ENCODE measurements at regions not wholly inside any gene's neighbourhood (a gene's known extent, or its start where the extent isn't known, plus 50 kb on each side); places are given as distances from the start of the nearest gene placed in this dataset.
"Not testable (repeated sequence)": the region's sequence is repeated elsewhere in the genome, so short reads cannot be mapped to it uniquely, and the experiment has no call there.

DNA sequence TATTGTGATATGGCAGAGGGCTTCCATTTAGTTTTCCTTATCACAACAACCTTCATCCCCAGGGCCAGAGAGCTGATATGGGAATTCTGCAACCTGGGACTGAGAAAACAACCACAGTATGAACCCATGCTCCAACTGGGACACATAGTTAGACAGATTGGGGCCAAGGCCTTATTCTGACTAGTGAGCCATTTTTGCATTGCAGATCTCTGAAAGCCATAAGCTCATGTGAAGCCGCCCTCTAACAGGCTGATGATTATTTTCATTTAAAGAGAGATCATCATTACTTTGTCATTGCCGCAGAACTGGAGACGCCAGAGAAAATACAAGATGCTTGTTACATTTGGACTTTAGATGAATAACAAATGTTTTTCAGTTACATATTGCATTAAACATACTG, 791.7 kb upstream of the POM121L12 start:
- no peak for DNase-seq

DNA sequence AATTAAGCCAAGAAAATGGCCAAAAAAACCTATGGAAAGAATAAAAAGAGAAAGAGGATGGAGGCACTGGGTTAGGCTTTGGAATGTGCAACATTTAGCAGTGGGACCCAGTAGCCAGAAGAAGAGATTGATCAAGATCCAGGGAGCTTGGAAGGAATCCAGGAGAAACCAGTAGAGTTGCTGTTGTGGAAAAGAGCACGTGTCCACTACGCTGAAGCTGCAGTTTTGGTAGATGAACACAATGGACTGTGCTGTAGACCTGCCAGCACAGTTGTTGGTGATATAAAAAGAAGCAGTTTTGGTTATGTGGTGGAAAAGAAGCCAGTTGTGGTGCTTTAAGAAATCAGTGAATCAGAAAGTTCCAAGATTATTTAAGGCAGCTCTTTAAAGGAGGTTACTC, 802.2 kb upstream of the POM121L12 start:
- DNase-seq, result no peak

DNA sequence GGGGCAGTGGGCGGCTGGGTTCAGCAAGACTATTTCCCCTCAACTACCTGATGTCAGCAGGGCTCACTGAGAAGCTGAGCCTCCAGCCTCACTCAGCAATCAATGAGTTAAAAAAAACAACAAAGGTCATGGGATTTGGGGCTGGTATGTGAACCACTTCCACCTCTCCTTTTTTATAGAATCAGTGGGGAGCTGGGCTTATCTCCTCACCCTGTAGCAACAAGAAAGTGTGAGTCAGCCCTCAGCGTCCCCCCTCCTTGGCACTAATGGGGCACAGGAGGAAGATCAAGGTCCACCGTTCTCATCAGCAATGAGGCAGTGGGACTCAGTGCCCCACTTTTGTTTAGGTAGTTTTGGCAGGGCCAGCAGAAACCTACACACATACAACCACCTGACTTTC, 823.5 kb upstream of the POM121L12 start:
- DNase-seq, result no peak

DNA sequence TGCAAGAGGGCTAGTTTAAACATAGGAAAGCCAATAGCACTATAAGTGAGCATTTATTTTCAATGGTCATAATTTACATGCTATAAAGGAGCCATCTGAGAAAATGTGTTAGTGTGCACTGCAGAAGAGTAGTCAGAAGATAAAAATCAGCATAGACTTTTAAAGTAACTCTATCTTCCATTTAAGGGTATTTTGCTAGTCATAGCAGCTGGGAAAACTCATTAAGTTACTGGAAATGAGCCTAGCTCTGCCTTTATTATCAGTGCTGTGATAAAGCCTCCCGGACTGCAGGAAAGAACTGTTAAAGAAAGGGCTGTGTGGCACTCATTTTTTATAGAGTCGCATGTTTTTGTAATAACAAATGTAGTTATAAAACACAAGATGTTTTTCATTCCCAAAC, 825.8 kb upstream of the POM121L12 start:
- DNase-seq, result no peak

DNA sequence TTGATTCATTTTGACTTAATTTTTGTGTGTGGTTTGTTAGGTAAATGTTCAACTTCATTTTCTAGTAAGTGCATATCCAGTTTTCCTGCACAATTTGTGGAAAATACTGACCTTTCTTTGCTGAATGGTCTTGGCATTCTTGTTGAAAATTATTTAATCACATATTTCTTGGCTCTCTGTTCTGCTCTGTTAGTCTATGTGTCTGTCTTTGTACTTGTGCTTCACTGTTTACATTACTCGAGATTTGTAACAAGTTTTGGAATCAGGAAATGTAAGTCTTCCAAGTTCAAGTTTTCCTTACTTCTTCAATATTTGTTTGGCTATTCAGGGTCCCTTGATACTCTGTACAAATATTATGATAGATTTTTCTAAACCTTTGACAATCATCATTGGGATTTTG, 838.2 kb upstream of the POM121L12 start:
- DNase-seq, result no peak

DNA sequence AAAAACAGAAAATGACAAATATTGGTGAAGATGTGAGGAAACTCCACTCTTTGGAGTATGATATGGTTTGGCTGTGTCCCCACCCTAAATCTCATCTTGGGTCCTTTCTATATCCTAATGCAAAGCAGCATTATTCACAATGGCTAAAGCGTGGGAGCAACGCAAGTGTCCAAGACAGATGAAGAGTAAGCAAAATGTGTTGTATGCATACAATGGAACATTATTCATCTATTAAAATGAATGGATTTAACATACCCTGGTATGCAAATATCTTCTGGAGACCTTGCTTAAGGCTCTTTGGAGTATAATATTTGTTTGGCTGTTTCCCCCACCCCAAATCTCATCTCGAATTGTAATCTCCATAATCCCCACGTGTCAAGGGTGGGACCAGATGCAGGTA, 839.8 kb upstream of the POM121L12 start:
- DNase-seq, result no peak

DNA sequence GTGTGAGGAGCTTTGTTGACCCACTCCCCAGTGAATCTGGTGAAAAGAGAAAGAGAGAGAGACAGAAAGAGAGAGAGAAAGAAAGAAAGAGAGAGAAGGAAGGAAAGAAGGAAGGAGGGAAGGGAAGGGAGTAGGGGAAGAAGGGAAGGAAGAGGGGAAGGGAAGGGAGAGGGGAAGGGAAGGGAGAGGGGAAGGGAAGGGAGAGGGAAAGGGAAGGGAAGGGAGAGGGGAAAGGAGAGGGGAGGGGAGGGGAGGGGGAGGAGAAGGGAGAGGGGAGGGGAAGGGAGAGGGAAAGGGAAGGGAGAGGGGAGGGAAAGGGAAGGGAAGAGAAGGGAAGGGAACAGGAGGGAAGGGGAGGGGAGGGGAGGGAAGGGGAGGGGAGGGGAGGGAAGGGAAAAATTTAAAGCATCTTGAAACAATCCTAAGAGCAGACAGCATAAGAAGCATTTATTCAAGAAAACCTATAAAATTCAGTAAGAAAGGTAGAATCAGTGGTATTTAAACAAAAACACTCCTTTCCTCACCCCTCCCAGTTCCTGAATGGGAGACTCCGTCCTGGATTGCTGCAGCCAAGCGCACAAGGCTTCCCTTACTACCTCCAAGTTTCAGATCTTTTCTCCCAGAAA, 846.2 kb upstream of the POM121L12 start:
- DNase-seq, result no peak

DNA sequence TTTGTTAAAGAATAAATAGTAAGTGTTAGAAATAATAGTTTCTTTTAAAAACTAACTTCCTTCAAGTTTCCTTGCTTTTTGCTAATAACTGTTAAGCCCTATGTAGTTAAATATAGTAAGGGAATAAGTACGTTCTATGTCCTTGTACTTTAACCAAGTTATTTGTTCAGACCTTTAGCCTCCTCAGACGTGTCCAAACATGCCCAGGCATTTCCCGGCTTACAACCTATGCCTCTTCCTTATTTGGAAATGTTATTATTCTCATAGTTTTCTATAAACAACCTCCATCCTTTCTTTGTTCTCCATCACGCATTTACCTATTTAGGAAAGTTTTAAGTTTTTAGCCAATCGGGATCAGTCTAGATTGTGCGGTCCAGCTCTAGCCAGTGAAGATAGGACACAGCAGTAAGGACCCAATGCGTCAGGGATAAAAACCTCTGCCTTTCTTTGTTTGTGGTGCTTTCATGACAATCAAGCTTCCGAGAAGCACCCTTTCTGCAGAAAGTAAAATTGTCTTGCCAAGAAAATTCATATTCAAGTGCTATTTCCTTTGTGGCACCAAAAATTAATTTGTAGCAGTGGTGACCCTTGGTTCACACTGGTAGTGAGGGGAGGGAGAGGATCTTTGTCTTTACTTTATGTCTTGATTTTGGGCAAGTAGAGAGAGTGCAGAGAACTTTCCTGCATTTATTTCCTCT, 851.3 kb upstream of the POM121L12 start:
- DNase-seq, result no peak

DNA sequence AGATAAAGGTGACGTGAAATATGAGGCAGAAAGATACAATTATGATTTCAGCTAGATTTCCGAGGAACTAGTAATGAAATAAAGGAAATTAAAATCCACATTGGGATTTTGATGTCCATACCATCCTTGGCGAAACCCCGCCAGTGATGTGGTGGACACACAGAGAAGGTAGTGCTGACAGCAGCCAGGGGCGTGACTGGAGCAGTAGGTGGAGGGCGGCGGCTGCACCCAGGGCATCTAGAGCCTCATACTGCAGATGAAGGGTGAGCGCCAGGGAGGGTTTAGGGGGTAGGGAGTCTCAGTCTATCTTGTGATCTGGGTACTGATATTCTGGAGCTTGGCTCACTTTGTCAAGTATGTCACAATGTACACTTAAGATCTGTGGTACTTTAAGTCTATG, 855.5 kb upstream of the POM121L12 start:
- no peak for DNase-seq

DNA sequence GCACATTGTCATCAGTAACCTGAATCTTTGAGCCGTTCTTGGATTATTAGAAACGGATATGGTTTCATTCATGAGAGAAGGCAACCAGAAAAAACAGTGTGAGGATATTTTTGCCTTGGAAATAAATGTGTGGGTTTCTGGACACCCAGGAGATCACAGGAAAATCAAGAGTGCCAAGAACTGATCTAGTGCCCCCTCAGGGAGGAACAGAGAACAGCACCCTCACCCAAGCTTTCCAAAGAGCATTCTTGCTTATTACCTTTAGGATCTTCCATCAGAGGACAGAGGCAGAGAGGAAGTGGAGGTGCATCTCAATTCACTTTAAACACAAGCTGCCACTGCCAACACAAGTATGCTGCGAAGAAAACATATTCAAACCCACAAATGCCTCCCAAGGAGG, 851.5 kb upstream of the COBL start:
- no peak for DNase-seq

DNA sequence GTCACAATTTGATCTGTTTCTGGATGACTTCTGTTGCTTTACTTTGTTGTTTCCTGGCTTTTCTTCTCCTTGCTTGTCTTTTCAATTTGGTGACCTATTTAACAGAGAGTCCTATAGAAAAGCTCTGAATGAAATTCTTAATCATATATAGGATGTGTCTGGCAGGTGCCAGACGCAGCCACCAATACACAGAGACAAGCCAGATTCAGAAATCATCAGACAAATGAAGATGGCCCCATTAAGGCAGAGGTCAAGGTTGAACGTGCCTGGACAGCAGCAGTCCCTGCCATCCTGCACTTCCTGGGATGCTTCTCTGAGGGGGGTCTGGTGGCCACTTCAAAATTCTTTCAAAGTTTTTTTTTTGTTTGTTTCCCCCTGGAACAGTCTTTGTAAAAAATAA, 846.7 kb upstream of the COBL start:
- DNase-seq, result no peak

DNA sequence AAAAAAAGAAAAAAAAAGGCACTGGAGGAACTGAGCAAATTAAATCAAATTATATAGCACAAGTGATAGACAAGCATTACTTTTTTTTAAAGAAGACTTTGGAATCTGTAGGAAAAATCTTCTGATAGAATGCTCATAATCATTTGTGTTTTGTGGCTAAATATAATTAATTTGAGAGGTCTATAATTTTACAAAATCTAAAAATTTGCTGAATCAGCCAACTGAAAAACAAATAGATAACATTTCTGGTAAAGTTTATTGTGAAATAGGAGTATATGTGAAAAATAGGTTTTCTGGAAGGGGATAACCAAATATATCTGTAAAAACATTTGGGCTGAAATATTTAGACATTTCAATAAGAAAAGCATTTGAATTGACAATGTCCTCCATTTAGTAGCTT, 844.9 kb upstream of the COBL start:
- DNase-seq, result no peak

DNA sequence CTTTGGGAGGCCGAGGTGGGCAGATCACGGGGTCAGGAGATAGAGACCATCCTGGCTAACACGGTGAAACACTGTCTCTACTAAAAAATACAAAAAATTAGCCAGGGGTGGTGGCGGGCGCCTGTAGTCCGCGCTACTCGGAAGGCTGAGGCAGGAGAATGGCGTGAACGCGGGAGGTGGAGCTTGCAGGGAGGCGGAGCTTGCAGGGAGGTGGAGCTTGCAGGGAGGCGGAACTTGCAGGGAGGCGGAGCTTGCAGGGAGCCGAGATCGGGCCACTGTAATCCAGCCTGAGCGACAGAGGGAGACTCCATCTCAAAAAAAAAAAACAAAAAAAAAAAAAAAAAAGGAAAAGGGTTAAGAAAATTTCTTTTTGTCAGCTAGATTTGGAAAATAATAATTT, 842.8 kb upstream of the COBL start:
- DNase-seq, result not testable (repeated sequence)

DNA sequence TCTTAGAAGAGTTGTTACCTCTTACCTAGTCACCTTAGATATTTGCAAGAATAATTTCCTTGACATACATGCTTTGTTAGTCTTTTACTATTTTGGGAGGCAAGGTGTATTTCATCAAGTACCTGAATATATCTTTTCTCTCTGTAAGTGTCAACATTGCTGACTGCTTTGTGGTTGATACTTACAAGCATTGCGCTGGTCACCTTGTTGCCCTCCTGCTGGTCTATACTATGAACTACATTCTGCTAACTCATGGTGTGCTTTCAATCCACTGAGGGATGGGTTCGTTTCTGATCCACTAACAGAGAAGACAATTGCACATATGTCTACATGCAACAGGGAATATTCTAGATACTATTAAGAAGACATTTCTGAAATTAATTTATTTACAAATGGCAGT, 837.8 kb upstream of the COBL start:
- no peak for DNase-seq

DNA sequence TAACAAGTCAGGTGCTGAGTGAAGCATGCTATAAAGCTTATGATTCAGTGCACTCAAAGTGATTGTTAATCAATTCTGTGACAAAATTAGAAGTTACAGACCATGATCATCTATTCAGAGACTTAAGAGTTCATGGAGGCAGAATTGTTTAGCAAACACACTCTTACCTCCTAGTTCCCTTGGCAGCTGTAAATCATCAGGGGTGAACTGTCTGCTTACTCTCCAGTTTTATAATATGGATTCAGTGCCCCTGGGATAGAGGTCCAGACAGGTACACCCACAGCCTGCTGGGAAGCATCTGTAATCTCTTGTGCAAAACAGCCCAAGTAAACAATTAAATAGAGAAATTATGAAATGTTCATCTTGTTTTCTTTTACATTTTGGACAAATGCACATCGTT, 835.0 kb upstream of the COBL start:
- no peak for DNase-seq

DNA sequence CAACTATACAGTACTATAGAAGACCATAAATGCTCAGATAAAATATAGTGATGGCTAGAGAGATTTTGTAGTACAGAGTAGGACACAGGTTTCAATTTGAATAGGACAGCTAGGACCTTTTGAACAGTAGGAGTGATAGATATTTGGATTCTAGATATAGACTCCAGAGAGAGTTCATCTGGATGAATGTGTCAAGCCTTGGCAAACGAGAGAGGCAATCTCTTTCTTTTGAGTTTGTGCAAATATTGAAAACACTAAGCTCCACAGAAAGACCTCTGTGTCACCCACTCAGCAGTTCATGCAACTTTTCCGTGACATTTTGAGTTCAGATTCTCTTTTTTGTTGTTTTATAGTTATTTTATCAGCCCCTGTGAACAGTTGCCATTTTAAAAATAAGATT, 834.3 kb upstream of the COBL start:
- DNase-seq, result no peak

DNA sequence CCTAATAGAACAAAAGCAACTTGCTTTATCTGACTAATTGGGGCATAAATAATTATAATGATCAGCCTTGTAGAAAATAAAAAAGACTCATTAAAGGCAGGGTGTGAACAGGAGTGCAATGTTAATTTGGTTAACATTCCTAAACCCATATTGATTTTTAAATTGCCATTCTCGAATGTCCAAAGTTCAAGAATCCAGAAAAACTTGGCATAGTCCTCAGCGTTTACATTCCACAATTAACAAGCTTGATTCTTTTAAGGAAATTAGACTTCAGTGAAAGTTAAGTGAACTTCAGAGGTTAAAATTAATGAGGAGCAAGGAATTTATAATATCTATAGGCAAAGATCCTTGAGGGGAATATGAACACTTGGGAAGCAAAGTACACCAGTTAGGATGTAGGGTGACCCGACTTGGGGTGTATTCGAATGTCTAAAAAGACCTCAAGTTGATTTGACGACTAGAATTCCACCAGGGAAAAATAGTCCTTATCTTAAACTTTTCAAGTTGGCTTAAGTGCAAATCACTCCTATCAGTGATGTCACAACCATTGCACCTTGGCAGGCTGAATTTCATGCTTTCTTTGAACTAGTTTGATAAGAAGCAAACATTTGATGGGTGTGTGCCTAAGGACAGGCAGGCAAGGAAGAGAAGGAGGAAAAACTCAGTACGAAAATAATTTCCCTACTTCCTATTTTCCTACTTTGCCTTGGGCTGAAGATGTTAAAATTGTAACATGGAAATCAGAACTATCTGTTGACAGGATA, 830.4 kb upstream of the COBL start:
- DNase-seq, result no peak

DNA sequence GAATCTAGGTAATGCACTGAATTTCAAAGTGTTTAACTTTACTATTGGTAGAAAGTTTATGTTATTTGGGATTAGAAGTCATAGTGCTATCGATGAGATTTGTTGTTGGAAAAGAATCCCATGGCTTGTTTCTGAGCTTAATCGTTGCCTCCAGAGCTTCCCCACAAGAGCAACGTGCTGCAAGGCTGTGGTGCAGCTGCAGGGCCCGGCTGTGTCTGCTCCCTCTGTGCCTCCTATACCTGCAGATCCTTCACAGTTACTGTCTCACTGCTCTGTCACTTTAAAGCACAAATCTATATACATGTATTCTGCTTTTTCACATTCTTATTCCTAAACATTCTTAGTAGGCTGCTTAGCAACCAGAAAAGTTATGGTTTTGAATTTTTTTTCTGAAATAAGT, 826.6 kb upstream of the COBL start:
- DNase-seq, result no peak

DNA sequence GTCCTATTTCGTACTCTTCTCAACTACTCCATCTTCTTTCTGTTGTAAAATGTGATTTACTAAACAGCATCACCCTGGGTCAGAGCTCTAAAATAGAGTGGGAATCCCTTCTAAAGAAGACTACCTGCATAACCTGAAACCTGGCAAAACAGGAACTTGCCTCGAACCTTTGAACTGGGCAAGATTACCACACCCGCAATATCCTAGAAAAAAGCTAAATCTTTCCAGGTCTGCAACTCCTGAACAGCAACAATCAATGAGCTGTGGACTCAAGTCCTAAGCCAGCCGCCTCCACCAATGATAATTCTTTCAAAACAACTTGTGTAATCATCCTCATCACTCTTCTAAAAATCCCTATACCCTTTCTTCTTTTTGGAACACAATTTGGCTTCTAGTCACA, 824.2 kb upstream of the COBL start:
- DNase-seq, result no peak

DNA sequence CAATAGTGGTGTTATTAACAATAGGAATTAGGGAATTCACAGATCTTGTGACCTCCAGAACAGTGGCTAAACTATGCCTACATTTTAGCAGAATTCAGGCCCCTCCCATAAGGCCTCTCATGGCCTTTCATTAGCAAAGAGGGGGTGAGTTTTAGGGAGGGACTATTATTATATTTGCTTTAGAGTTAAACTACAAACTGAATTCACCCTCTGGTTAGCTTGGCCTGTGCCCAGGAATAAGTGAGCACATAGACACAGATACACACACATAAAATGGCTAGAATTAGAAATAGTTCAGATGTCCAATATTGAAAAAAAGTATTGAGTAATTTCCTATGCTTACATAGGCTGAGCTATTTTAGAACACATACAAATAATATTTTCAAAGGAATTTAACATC, 818.8 kb upstream of the COBL start:
- DNase-seq, result no peak

DNA sequence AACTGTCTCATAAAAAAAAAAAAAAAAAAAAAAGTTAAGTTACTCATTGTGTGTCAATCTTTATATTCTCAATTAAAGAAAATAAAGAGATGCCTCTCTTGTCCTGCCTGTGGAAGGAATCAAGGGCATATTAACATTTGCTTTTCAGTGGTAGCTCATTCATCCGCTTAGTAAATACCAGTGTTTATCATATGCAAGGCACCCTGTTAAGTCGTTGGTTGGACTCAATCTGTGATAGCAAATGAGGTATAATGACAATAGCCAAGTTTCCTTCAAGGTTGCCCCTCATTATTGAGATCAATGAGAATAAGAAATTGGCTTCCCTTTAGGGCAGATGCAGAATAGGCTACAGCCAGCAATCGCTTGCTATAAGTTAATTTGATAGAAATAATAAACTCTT, 812.7 kb upstream of the COBL start:
- no peak for DNase-seq

DNA sequence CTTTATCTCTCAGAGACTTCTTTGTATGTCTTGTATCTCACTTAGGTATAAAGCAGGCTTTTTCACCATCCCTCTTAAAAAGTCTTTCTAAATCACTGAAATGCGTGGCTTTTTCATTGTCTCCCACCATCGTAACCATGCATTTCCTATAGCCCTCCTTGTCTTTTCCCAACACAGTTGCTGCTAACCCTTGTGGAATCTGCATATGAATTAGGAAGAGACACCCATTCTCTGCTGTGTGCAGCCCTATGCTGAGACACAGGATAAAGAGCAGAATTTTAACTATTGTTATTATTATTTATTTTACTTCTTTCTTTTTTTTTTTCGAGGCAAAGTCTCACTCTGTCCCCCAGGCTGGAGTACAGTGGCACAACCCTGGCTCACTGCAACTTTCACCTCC, 804.3 kb upstream of the COBL start:
- DNase-seq, result no peak

DNA sequence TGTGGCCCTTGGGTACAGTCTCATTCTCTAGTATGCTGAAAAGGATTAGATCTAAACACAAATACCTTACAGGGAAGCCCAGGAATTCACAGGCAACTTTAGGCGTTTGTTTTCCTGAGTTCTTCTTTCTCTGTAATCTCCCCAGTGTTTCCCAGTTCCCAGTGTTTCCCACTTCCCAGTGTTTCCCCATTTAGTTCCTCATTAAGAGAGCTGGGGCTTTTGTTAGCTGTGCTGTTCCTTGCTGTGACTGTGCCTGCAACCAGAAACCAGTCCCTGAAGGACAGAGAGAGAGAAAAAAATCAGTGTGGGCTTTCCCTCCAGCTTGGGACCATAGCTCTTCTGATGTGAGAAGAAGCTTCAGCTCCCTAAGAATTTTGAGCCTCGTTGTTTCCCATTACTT, 802.9 kb upstream of the COBL start:
- no peak for DNase-seq

DNA sequence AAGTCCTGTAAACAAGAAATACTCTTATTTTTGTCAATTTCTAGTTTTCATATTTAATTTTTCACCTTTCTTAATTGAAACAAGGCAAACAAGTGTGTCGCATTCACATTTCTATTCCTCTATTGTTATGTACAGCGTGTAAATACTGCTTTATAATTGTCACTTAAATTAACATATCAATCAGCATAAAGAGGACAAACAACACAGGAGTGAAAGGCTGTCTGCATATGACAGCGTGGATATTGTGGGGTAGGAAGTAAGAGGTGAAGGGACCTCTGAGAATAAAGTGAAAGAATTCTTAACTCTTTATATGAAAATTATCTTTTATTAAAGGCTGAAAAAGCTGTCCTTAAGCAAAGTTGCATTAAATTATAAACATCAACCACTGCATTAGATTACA, 797.9 kb upstream of the COBL start:
- no peak for DNase-seq

DNA sequence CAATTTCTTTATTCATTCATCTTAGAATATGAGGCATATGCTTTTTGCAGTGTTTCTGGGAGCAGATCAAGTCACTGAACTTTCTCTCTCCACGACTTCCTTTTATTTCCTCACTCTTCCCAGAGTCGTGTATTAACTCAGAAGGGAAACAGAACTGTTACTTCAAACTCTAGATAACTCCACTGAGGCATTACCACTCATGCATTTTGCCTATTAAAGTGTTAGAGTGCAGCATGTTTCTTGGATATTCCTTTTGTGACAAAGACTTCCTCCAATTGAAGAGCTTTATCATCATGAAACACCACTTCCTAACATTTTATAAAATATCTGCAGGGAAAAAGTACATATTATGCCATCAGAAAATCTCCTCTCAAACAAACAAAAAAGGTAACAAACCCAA, 797.4 kb upstream of the COBL start:
- no peak for DNase-seq
